SK-N-SH (cell line): ENCODE measurements at regions not wholly inside any gene's neighbourhood (a gene's known extent, or its start where the extent isn't known, plus 50 kb on each side); places are given as distances from the start of the nearest gene placed in this dataset.
A peak's percentile ranks its signal among the peaks of the same experiment; 100 is the strongest.

Source experiments
- CTCF ChIA-PET: fragments of 300-600, 350-600 bp; formaldehyde crosslinking; extraction: SDS; loops from one replicate; lab custom pipeline; 2021; lab: Yijun Ruan, JAX
- POLR2A ChIA-PET: fragments of 350-600 bp; sonication (Branson Sonifier 250); formaldehyde crosslinking; extraction: SDS; loops from one replicate; lab custom pipeline; 2020; ENCODE audit warnings: antibody characterized with exemption, inconsistent platforms; lab: Yijun Ruan, JAX
- DNase-seq: peaks from one replicate; pipeline ENCODE4 v3.0.0; 2012
- H2AFZ ChIP-seq: fragments of 200-600 bp; sonication (generic); 2 replicates; pipeline ENCODE4 v1.8.1; 2016; ENCODE audit warnings: antibody characterized with exemption, mild to moderate bottlenecking, low read depth
- H3F3A ChIP-seq: fragments of 200-600 bp; sonication (generic); replicated peaks from 2 replicates; pipeline ENCODE3; 2016; ENCODE audit warnings: antibody characterized with exemption, mild to moderate bottlenecking; ENCODE audit not compliant: insufficient read depth
- H3K27ac ChIP-seq, 2 experiments: fragments of 200-500 bp in 1 of 2; fragments of 200-600 bp in 1 of 2; sonication (Bioruptor generic) in 1 of 2; sonication (generic), shearing (Covaris generic) in 1 of 2; 2 replicates each; pipeline versions ENCODE4 v1.5.1 to v1.6.1; 2014 to 2016; ENCODE audit warnings: low read depth in 2 of 2, inconsistent platforms in 1 of 2, low read length in 1 of 2, mild to moderate bottlenecking in 1 of 2, mixed read lengths in 1 of 2
- H3K27me3 ChIP-seq: fragments of 200-600 bp; sonication (generic), shearing (Covaris generic); 2 replicates; pipeline ENCODE4 v1.6.1; 2016; ENCODE audit warnings: mixed run types; ENCODE audit not compliant: insufficient read depth
- H3K36me3 ChIP-seq, 2 experiments: fragments of 200-500 bp in 1 of 2; fragments of 200-600 bp in 1 of 2; sonication (Bioruptor generic) in 1 of 2; sonication (generic) in 1 of 2; replicated peaks in 1 of 2; 2 replicates each; pipeline versions ENCODE3 to v1.5.1; 2014 to 2016; ENCODE audit warnings: low read length in 1 of 2, mild to moderate bottlenecking in 1 of 2; ENCODE audit not compliant: insufficient read depth in 2 of 2, control insufficient read depth in 1 of 2
- H3K4me1 ChIP-seq, 2 experiments: fragments of 200-500 bp in 1 of 2; fragments of 200-600 bp in 1 of 2; sonication (Bioruptor generic) in 1 of 2; sonication (generic), shearing (Covaris generic) in 1 of 2; 2 replicates each; pipeline versions ENCODE4 v1.5.1 to v1.6.1; 2014 to 2016; ENCODE audit warnings: low read depth in 1 of 2, low read length in 1 of 2, mixed run types in 1 of 2; ENCODE audit not compliant: insufficient read depth in 2 of 2, control insufficient read depth in 1 of 2
- H3K4me2 ChIP-seq: fragments of 200-600 bp; sonication (generic), shearing (Covaris generic); 2 replicates; pipeline ENCODE4 v1.6.1; 2017; ENCODE audit warnings: mixed run types
- H3K4me3 ChIP-seq, 2 experiments: fragments of 200-500 bp in 1 of 2; fragments of 200-600 bp in 1 of 2; sonication (Bioruptor generic) in 1 of 2; sonication (generic), shearing (Covaris generic) in 1 of 2; 2 replicates each; pipeline versions ENCODE4 v1.5.1 to v1.8.1; 2014 to 2016; ENCODE audit warnings: low read depth in 2 of 2, inconsistent platforms in 1 of 2, low read length in 1 of 2, mild to moderate bottlenecking in 1 of 2, mixed read lengths in 1 of 2, moderate library complexity in 1 of 2
- H3K79me2 ChIP-seq: fragments of 200-600 bp; sonication (generic); 2 replicates; pipeline ENCODE4 v1.8.1; 2017; ENCODE audit warnings: mild to moderate bottlenecking; ENCODE audit not compliant: insufficient read depth
- H3K9ac ChIP-seq: fragments of 200-600 bp; sonication (generic); 2 replicates; pipeline ENCODE4 v1.6.1; 2017; ENCODE audit warnings: mixed run types
- H3K9me2 ChIP-seq: fragments of 200-600 bp; sonication (generic); 2 replicates; pipeline ENCODE4 v1.6.1; 2017; ENCODE audit warnings: mixed run types
- H3K9me3 ChIP-seq: fragments of 200-600 bp; sonication (generic); 2 replicates; pipeline ENCODE4 v1.6.1; 2017; ENCODE audit warnings: mixed run types, mild to moderate bottlenecking, moderate library complexity
- H4K20me1 ChIP-seq: fragments of 200-600 bp; sonication (generic); 2 replicates; pipeline ENCODE4 v1.6.1; 2017; ENCODE audit warnings: mild to moderate bottlenecking, mixed run types; ENCODE audit not compliant: insufficient read depth
- CHD2 ChIP-seq: fragments of 150-350 bp; IDR thresholded peaks from 2 replicates; pipeline ENCODE4 v1.6.1; 2018; ENCODE audit warnings: low read length; ENCODE audit not compliant: partially characterized antibody
- FOXJ3 ChIP-seq: sonication (generic); formaldehyde crosslinking; IDR thresholded peaks from 2 replicates; pipeline ENCODE4 v1.5.1; 2020; ENCODE audit warnings: mild to moderate bottlenecking, missing genetic modification reagents
- FOXM1 ChIP-seq: IDR thresholded peaks from 2 replicates; pipeline ENCODE4 v1.4.0; 2012; ENCODE audit warnings: low read depth, mild to moderate bottlenecking
- GABPA ChIP-seq: IDR thresholded peaks from 2 replicates; pipeline ENCODE4 v1.4.0; 2012; ENCODE audit warnings: low read depth, mild to moderate bottlenecking
- JUND ChIP-seq: IDR thresholded peaks from 2 replicates; pipeline ENCODE4 v1.4.0; 2012
- RCOR1 ChIP-seq: fragments of 150-350 bp; IDR thresholded peaks from 2 replicates; pipeline ENCODE4 v1.6.1; 2017; ENCODE audit warnings: antibody characterized with exemption, low read length
- RFX5 ChIP-seq: IDR thresholded peaks from 2 replicates; pipeline ENCODE4 v1.6.1; 2012; ENCODE audit warnings: mild to moderate bottlenecking, improper control_type of control experiment, low read length
- TCF12 ChIP-seq: IDR thresholded peaks from 2 replicates; pipeline ENCODE4 v1.4.0; 2012
- YY1 ChIP-seq: IDR thresholded peaks from 2 replicates; pipeline ENCODE4 v1.4.0; 2012; ENCODE audit warnings: low read depth, mild to moderate bottlenecking
- WGBS: methylation state at CpG from one replicate; pipeline ENCODE4 v1.1.6; 2017; ENCODE audit warnings: low lambda C conversion rate; 5-methylcytosine and 5-hydroxymethylcytosine counted together
- TF ChIP-seq, protein P1 (sequence below): IDR thresholded peaks from 2 replicates; pipeline ENCODE4 v1.4.0; 2012; ENCODE audit warnings: low read depth, borderline replicate concordance
- TF ChIP-seq, protein P2 (sequence below): fragments of 150-350 bp; IDR thresholded peaks from 2 replicates; pipeline ENCODE4 v1.6.1; 2017; ENCODE audit warnings: antibody characterized with exemption, low read length, low read depth, borderline replicate concordance
- TF ChIP-seq, protein P3 (sequence below): IDR thresholded peaks from 2 replicates; pipeline ENCODE4 v1.4.0; 2012; ENCODE audit warnings: low read depth, borderline replicate concordance
- TF ChIP-seq, protein P4 (sequence below): IDR thresholded peaks from 2 replicates; pipeline ENCODE4 v1.6.1; 2012; ENCODE audit warnings: mild to moderate bottlenecking, low read depth, low read length, moderate library complexity

DNA sequence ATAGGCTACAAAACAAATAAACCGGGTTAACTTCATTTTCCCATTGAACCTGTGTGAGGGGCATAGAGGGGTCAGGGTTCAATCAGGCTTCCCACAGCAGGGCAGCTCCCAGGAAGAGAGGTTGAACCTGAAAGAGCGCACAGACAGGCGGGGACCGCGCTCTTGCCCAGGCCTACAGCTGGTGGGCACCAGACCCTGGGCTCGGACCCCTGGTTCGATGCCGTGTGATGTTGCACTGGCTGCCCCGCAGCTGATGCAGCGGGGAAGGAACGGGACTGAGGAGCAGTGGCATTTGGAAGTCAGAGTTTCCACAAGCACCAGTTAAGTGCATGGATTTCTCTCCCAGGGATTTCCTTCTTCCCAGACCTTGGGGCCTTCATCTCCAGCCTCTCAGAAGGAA lies 72.6 kb upstream of the INSIG1 start:
- Histone ChIP-seq H3K4me1 (peaks cover 0 to 25% of the 10 kb centered on the region in 2 experiments; a peak in 1 of 4 replicates), H4K20me1 (no peaks in the 10 kb centered on the region), H3K27me3 (no peaks in the 10 kb centered on the region), H3K36me3 (no peaks in the 10 kb centered on the region), H2AFZ (no peak overlapping the region), H3K4me3 (no peak overlapping the region), H3K79me2 (no peaks in the 10 kb centered on the region), H3K9ac (no peak overlapping the region), H3F3A (no peaks in the 10 kb centered on the region), H3K27ac (no peak overlapping the region), H3K9me2 (no peaks in the 10 kb centered on the region), H3K9me3 (no peaks in the 10 kb centered on the region), H3K4me2 (no peak overlapping the region)
- 83% methylated on average over 5 of the region's 11 CpGs for WGBS
- TF ChIP-seq, protein P1, sequence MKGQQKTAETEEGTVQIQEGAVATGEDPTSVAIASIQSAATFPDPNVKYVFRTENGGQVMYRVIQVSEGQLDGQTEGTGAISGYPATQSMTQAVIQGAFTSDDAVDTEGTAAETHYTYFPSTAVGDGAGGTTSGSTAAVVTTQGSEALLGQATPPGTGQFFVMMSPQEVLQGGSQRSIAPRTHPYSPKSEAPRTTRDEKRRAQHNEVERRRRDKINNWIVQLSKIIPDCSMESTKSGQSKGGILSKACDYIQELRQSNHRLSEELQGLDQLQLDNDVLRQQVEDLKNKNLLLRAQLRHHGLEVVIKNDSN = no peak
- TF ChIP-seq YY1 = no peak
- CTCF ChIA-PET = no interaction called here
- POLR2A ChIA-PET = no interaction called here
- no peak for DNase-seq

GRCh38 chr7:155225516-155225915 lies 72.2 kb upstream of the INSIG1 start:
- Histone ChIP-seq H3K36me3 (no peaks in the 10 kb centered on the region), H3K27me3 (no peaks in the 10 kb centered on the region)
- POLR2A ChIA-PET = no interaction called here

GRCh38 chr7:155226261-155227003 lies 71.2 kb upstream of the INSIG1 start:
- DNase-seq = peak; percentile 53
- no peak overlapping the region for H2AFZ ChIP-seq
- H3K36me3 ChIP-seq = no peaks in the 10 kb centered on the region
- ChIA-PET CTCF (interaction anchor here (0.6 to 5.2 kb wide), 4 partner anchors 36 to 860 kb away, joined by 3 to 27 read pairs (median 4); no protein-coding TSS in a partner anchor), POLR2A (no interaction called here)
- no peaks in the 10 kb centered on the region for H4K20me1 ChIP-seq
- H3K4me1 ChIP-seq = peaks cover 5 to 25% of the 10 kb centered on the region in 2 experiments; a peak in 2 of 4 replicates
- H3F3A ChIP-seq = no peaks in the 10 kb centered on the region
- H3K9ac ChIP-seq = no peak overlapping the region
- 80% methylated on average over 25 of the region's 26 CpGs for whole genome bisulfite sequencing
- H3K27ac ChIP-seq = no peak overlapping the region
- H3K9me3 ChIP-seq = no peaks in the 10 kb centered on the region
- no peak overlapping the region for H3K4me2 ChIP-seq
- no peaks in the 10 kb centered on the region for H3K27me3 ChIP-seq
- H3K9me2 ChIP-seq = no peaks in the 10 kb centered on the region
- H3K79me2 ChIP-seq = no peaks in the 10 kb centered on the region
- no peak overlapping the region for H3K4me3 ChIP-seq
- TF ChIP-seq, protein P1 = no peak
- TF ChIP-seq, protein P2, sequence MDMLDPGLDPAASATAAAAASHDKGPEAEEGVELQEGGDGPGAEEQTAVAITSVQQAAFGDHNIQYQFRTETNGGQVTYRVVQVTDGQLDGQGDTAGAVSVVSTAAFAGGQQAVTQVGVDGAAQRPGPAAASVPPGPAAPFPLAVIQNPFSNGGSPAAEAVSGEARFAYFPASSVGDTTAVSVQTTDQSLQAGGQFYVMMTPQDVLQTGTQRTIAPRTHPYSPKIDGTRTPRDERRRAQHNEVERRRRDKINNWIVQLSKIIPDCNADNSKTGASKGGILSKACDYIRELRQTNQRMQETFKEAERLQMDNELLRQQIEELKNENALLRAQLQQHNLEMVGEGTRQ = no peak
- TF ChIP-seq JUND (no peak), RFX5 (no peak), TCF12 (no peak), FOXM1 (no peak), RCOR1 (no peak)
- TF ChIP-seq, protein P3, sequence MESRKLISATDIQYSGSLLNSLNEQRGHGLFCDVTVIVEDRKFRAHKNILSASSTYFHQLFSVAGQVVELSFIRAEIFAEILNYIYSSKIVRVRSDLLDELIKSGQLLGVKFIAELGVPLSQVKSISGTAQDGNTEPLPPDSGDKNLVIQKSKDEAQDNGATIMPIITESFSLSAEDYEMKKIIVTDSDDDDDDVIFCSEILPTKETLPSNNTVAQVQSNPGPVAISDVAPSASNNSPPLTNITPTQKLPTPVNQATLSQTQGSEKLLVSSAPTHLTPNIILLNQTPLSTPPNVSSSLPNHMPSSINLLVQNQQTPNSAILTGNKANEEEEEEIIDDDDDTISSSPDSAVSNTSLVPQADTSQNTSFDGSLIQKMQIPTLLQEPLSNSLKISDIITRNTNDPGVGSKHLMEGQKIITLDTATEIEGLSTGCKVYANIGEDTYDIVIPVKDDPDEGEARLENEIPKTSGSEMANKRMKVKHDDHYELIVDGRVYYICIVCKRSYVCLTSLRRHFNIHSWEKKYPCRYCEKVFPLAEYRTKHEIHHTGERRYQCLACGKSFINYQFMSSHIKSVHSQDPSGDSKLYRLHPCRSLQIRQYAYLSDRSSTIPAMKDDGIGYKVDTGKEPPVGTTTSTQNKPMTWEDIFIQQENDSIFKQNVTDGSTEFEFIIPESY = no peak
- TF ChIP-seq, protein P4, sequence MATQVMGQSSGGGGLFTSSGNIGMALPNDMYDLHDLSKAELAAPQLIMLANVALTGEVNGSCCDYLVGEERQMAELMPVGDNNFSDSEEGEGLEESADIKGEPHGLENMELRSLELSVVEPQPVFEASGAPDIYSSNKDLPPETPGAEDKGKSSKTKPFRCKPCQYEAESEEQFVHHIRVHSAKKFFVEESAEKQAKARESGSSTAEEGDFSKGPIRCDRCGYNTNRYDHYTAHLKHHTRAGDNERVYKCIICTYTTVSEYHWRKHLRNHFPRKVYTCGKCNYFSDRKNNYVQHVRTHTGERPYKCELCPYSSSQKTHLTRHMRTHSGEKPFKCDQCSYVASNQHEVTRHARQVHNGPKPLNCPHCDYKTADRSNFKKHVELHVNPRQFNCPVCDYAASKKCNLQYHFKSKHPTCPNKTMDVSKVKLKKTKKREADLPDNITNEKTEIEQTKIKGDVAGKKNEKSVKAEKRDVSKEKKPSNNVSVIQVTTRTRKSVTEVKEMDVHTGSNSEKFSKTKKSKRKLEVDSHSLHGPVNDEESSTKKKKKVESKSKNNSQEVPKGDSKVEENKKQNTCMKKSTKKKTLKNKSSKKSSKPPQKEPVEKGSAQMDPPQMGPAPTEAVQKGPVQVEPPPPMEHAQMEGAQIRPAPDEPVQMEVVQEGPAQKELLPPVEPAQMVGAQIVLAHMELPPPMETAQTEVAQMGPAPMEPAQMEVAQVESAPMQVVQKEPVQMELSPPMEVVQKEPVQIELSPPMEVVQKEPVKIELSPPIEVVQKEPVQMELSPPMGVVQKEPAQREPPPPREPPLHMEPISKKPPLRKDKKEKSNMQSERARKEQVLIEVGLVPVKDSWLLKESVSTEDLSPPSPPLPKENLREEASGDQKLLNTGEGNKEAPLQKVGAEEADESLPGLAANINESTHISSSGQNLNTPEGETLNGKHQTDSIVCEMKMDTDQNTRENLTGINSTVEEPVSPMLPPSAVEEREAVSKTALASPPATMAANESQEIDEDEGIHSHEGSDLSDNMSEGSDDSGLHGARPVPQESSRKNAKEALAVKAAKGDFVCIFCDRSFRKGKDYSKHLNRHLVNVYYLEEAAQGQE = no peak

More at GRCh38 chr7:155225516-155225915, 72.2 kb upstream of the INSIG1 start:
- H3K9me2 ChIP-seq = no peaks in the 10 kb centered on the region
- H3K9ac ChIP-seq = no peak overlapping the region
- CTCF ChIA-PET = interaction anchor here (0.6 to 5.2 kb wide), 2 partner anchors 119 to 859 kb away, joined by 3 to 27 read pairs; no protein-coding TSS in a partner anchor
- H3K27ac ChIP-seq = no peak overlapping the region
- H3K4me1 ChIP-seq = peaks cover 1 to 25% of the 10 kb centered on the region in 2 experiments; a peak in 2 of 4 replicates
- DNase-seq = no peak
- no peaks in the 10 kb centered on the region for H3F3A ChIP-seq
- H3K4me2 ChIP-seq = no peak overlapping the region
- TF ChIP-seq GABPA (no peak), FOXJ3 (no peak), CHD2 (no peak)
- H3K4me3 ChIP-seq = no peak overlapping the region
- no peak overlapping the region for H2AFZ ChIP-seq
- no peaks in the 10 kb centered on the region for H3K79me2 ChIP-seq
- H3K9me3 ChIP-seq = no peaks in the 10 kb centered on the region
- WGBS = 92% methylated on average over 13 of the region's 14 CpGs
- H4K20me1 ChIP-seq = no peaks in the 10 kb centered on the region
